ENCODE measurements at regions not wholly inside any gene's neighbourhood (a gene's known extent, or its start where the extent isn't known, plus 50 kb on each side); places are given as distances from the start of the nearest gene placed in this dataset.

- TF ChIP-seq PRDM1 (tag by site-specific recombination; IDR thresholded peaks at IDR 0.05), result no peak
- TF ChIP-seq, protein P1, sequence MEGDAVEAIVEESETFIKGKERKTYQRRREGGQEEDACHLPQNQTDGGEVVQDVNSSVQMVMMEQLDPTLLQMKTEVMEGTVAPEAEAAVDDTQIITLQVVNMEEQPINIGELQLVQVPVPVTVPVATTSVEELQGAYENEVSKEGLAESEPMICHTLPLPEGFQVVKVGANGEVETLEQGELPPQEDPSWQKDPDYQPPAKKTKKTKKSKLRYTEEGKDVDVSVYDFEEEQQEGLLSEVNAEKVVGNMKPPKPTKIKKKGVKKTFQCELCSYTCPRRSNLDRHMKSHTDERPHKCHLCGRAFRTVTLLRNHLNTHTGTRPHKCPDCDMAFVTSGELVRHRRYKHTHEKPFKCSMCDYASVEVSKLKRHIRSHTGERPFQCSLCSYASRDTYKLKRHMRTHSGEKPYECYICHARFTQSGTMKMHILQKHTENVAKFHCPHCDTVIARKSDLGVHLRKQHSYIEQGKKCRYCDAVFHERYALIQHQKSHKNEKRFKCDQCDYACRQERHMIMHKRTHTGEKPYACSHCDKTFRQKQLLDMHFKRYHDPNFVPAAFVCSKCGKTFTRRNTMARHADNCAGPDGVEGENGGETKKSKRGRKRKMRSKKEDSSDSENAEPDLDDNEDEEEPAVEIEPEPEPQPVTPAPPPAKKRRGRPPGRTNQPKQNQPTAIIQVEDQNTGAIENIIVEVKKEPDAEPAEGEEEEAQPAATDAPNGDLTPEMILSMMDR (tag by site-specific recombination; IDR thresholded peaks at IDR 0.05), result no peak
- no peak for TF ChIP-seq ZFP3 (tag by site-specific recombination; IDR thresholded peaks at IDR 0.05; ENCODE audit: low read depth)
- no peak for TF ChIP-seq ZNF121 (tag by site-specific recombination; IDR thresholded peaks at IDR 0.05)
- no peak for TF ChIP-seq KLF17 (tag by site-specific recombination; IDR thresholded peaks at IDR 0.05)
- TF ChIP-seq ZNF610 (tag by site-specific recombination; IDR thresholded peaks at IDR 0.05; ENCODE audit: borderline replicate concordance), result no peak
- TF ChIP-seq ZNF239 (tag by site-specific recombination; IDR thresholded peaks at IDR 0.05), result no peak
- no peak for TF ChIP-seq ZNF133 (tag by site-specific recombination; IDR thresholded peaks at IDR 0.05)
These were observed 1316.7 kb upstream of the SLC10A2 start for GRCh38 chr13:104382951-104383350.
